Astrocyte (in vitro differentiated cells and primary cell): ENCODE measurements at regions not wholly inside any gene's neighbourhood (a gene's known extent, or its start where the extent isn't known, plus 50 kb on each side); places are given as distances from the start of the nearest gene placed in this dataset.

Experiments
- EZH2 ChIP-seq: IDR thresholded peaks from 2 replicates; pipeline ENCODE4 v1.6.1; 2012; ENCODE audit warnings: mild to moderate bottlenecking, low read length, inconsistent platforms; ENCODE audit not compliant: insufficient read depth
- TF ChIP-seq, protein P1 (sequence below): IDR thresholded peaks from 2 replicates; pipeline ENCODE4 v1.5.1; 2011; ENCODE audit warnings: low read depth, mild to moderate bottlenecking, inconsistent platforms, low read length, moderate library complexity; ENCODE audit not compliant: insufficient read depth

DNA sequence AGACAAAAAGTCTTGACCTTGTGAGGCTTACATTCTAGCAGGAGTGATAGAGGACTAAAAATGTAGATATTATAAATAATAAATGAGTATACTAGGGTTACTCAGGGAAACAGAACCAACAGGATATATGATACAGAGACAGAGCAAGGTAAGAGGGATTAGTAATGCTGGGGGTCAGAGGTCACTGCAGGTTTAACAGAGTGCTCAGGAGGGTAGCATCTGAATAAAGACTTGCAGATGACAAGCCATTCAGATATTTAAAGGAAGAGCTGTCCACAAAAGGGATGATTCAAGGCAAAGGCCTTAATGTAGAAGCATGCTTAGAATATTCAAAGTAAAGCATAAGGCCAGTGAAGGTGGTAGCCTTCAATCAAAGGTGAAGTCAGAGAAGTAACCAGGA, 65.6 kb upstream of the SEMA6A start:
- TF ChIP-seq, protein P1, sequence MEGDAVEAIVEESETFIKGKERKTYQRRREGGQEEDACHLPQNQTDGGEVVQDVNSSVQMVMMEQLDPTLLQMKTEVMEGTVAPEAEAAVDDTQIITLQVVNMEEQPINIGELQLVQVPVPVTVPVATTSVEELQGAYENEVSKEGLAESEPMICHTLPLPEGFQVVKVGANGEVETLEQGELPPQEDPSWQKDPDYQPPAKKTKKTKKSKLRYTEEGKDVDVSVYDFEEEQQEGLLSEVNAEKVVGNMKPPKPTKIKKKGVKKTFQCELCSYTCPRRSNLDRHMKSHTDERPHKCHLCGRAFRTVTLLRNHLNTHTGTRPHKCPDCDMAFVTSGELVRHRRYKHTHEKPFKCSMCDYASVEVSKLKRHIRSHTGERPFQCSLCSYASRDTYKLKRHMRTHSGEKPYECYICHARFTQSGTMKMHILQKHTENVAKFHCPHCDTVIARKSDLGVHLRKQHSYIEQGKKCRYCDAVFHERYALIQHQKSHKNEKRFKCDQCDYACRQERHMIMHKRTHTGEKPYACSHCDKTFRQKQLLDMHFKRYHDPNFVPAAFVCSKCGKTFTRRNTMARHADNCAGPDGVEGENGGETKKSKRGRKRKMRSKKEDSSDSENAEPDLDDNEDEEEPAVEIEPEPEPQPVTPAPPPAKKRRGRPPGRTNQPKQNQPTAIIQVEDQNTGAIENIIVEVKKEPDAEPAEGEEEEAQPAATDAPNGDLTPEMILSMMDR: no peak
- TF ChIP-seq EZH2: no peak
